ENCODE measurements at regions not wholly inside any gene's neighbourhood (a gene's known extent, or its start where the extent isn't known, plus 50 kb on each side); places are given as distances from the start of the nearest gene placed in this dataset.

DNA sequence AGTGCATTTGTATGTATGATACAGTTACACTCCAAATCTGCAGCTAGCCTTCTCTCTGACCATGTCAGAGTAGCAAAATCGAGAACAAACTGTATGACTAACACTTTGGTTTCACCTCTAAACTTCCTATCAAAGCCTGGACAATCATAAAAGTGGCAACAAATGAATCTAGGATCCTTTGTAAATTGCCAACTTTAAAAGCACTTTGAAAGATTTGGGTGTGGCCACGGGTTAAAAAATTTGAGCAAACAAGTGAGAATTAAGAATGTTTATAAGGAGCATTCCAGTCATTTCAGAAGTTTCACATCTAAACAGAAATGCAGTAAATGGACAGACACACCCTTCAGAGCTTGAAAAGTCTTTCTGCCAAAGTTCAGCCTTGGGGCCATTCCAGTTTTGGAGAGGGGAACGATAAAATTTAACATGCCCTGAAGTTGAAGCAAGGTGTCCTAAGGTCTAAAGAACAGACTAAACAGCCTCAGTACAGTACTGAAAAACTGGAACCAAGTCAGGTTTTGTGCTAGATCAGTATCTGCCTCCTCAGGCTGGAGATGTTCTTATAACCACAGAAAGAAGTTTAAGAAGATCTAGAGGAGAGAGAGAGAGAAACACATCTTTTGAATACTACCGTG, 181.9 kb upstream of the BDNF start:
- no peak overlapping the region for H4K91ac ChIP-seq (replicated peaks; ENCODE audit: insufficient read length, low read length)
- no peak overlapping the region for H3K27ac ChIP-seq (ENCODE audit: low read depth, low read length)
- H4K8ac ChIP-seq (ENCODE audit: extremely low read depth, insufficient read depth, low read length), result no peak overlapping the region
- no peaks in the 10 kb centered on the region for H3K79me1 ChIP-seq (ENCODE audit: low read depth, low read length)
- no peak overlapping the region for H2AFZ ChIP-seq (ENCODE audit: low read length)
- FAIRE-seq (no peak), DNase-seq (ENCODE audit: low read depth in 1 of 2, low spot score in 2 of 2) (no peak)
- H2BK15ac ChIP-seq (ENCODE audit: low read length), result no peak overlapping the region
- H3K4me1 ChIP-seq (replicated peaks in 1 of 4; ENCODE audit: control insufficient read depth in 3 of 4, insufficient read depth in 4 of 4, low read length in 3 of 4), result no peaks in the 10 kb centered on the region
- no peak overlapping the region for H3K4me3 ChIP-seq (ENCODE audit: extremely low read depth in 1 of 4, insufficient read depth in 2 of 4, low read depth in 3 of 4, low read length in 4 of 4)
- H2AK5ac ChIP-seq (ENCODE audit: low read depth, low read length), result no peak overlapping the region
- H3K79me2 ChIP-seq (ENCODE audit: control insufficient read depth in 1 of 2, insufficient read depth in 2 of 2, low read length in 2 of 2), result no peaks in the 10 kb centered on the region
- H3K14ac ChIP-seq (ENCODE audit: insufficient read length), result no peak overlapping the region
- H3K23ac ChIP-seq (ENCODE audit: insufficient read length), result no peak overlapping the region
- H3K56ac ChIP-seq (replicated peaks; ENCODE audit: insufficient read length, low read depth, low read length), result no peak overlapping the region
- H2BK120ac ChIP-seq (replicated peaks; ENCODE audit: low read depth, low read length), result no peak overlapping the region
- H3K23me2 ChIP-seq (ENCODE audit: low read depth, low read length), result no peaks in the 10 kb centered on the region
- H3K4ac ChIP-seq (replicated peaks; ENCODE audit: insufficient read length, low read depth, low read length), result no peak overlapping the region
- no peak overlapping the region for H2BK20ac ChIP-seq (ENCODE audit: low read length)
- no peak overlapping the region for H3K4me2 ChIP-seq (ENCODE audit: insufficient read depth in 1 of 2, low read depth in 2 of 2, low read length in 2 of 2)
- H3K9me3 ChIP-seq (ENCODE audit: insufficient read depth in 2 of 2, low read depth in 1 of 2, low read length in 1 of 2), result no peaks in the 10 kb centered on the region
- no peak overlapping the region for H3K18ac ChIP-seq (ENCODE audit: extremely low read depth, low read length)
- H2BK5ac ChIP-seq (ENCODE audit: low read depth, low read length), result no peak overlapping the region
- CTCF ChIA-PET (ENCODE audit: partially characterized antibody), result interaction anchor here (1.1 to 1.3 kb wide), 2 partner anchors 8 to 9 kb away, joined by 3 to 5 read pairs; no protein-coding TSS in a partner anchor
- H2BK12ac ChIP-seq (ENCODE audit: low read depth, low read length), result no peak overlapping the region
- H3K27me3 ChIP-seq (replicated peaks in 1 of 4; ENCODE audit: control insufficient read depth in 3 of 4, extremely low read depth in 1 of 4, insufficient read depth in 3 of 4, low read length in 3 of 4), result no peaks in the 10 kb centered on the region
- WGBS, 2 experiments (ENCODE audit: extremely low coverage in 1 of 2, insufficient coverage in 1 of 2, insufficient read length in 1 of 2, insufficient replicate concordance in 2 of 2, low coverage in 1 of 2, low lambda C conversion rate in 2 of 2, missing lambda C conversion rate in 1 of 2), result 82% methylated on average over 4 of the region's 4 CpGs; no CpG with 5 or more reads in 1 of the 2 experiments
- no peak overlapping the region for H4K5ac ChIP-seq (ENCODE audit: insufficient read length, low read depth, low read length)
- H4K20me1 ChIP-seq (replicated peaks in 1 of 2; ENCODE audit: control insufficient read depth in 1 of 2, insufficient read depth in 2 of 2, low read length in 2 of 2), result no peaks in the 10 kb centered on the region
- H3K36me3 ChIP-seq (ENCODE audit: control insufficient read depth in 2 of 4, insufficient read depth in 4 of 4, low read length in 3 of 4), result no peaks in the 10 kb centered on the region
- POLR2A ChIA-PET (ENCODE audit: partially characterized antibody), result no interaction called here
- no peak overlapping the region for H3K9ac ChIP-seq (replicated peaks in 1 of 4; ENCODE audit: extremely low read depth in 1 of 4, low read depth in 3 of 4, low read length in 3 of 4)
- TF ChIP-seq, protein P1, sequence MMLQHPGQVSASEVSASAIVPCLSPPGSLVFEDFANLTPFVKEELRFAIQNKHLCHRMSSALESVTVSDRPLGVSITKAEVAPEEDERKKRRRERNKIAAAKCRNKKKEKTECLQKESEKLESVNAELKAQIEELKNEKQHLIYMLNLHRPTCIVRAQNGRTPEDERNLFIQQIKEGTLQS (IDR thresholded peaks at IDR 0.05; ENCODE audit: insufficient read depth, low read depth, low read length), result no peak
- TF ChIP-seq HDAC6 (IDR thresholded peaks at IDR 0.05; ENCODE audit: low read depth, low read length), result no peak
- TF ChIP-seq SUZ12 (IDR thresholded peaks at IDR 0.05; ENCODE audit: low read length), result no peak
- no peak for TF ChIP-seq KDM4A (IDR thresholded peaks at IDR 0.05; ENCODE audit: low read depth, low read length, severe bottlenecking)
- TF ChIP-seq JUND (IDR thresholded peaks at IDR 0.05; ENCODE audit: low read length), result no peak
